ENCODE measurements at regions not wholly inside any gene's neighbourhood (a gene's known extent, or its start where the extent isn't known, plus 50 kb on each side); places are given as distances from the start of the nearest gene placed in this dataset.

DNA sequence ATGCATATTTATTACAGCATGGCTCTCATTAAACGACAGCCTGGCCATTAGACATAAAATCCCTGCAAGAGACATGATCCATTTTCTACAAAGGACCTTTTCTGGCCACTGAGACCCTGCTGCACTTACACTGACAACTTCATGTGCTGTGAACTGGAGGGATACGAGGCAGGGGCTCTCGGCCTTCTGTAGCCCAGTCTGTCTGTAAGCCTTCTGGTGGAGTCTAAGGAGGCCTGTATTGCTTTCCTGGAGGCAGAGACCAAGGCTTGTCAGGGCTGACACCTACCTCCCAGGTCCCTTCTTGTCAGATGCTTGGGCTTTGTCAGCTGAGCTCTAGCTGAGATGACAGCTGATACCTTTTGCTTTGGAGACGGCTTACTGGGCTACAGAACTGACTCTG is 776.9 kb upstream of the ARPP21 start:
- H3K36me3 ChIP-seq (ENCODE audit: low read depth) = no peaks in the 10 kb centered on the region
- H3F3A ChIP-seq (ENCODE audit: insufficient read depth, low read depth) = no peaks in the 10 kb centered on the region
- no peaks in the 10 kb centered on the region for H3K79me2 ChIP-seq (ENCODE audit: low read depth)
- no peaks in the 10 kb centered on the region for H3K27me3 ChIP-seq (ENCODE audit: insufficient read depth, low read depth)
- no peak for TF ChIP-seq CTCF (conservative IDR thresholded peaks at IDR 0.05)
- TF ChIP-seq EZH2 (IDR thresholded peaks at IDR 0.05; ENCODE audit: low read depth) = no peak
- no peak for DNase-seq
- H3K4me1 ChIP-seq (replicated peaks; ENCODE audit: insufficient read depth) = no peaks in the 10 kb centered on the region
- H3K4me2 ChIP-seq = no peak overlapping the region
- no peak overlapping the region for H3K4me3 ChIP-seq
- H3K9me3 ChIP-seq (ENCODE audit: insufficient read depth, low read depth) = no peaks in the 10 kb centered on the region
- H2AFZ ChIP-seq = no peak overlapping the region
- CTCF ChIA-PET = no interaction called here
- intact Hi-C loops (cut with micrococcal nuclease; ENCODE audit: unreplicated experiment) = no loop called here
- POLR2A ChIA-PET (ENCODE audit: unreplicated experiment) = no interaction called here
- BruUV-seq (replicated peaks) = no TSS peak
- no peaks in the 10 kb centered on the region for H3K9me2 ChIP-seq (ENCODE audit: insufficient read depth)
- no peaks in the 10 kb centered on the region for H4K20me1 ChIP-seq (ENCODE audit: insufficient read depth)
- no peak overlapping the region for H3K27ac ChIP-seq

GRCh38 chr3:34863485-34863884 is 775.8 kb upstream of the ARPP21 start:
- H3K9me3 ChIP-seq (ENCODE audit: insufficient read depth, low read depth) = no peaks in the 10 kb centered on the region
- no peaks in the 10 kb centered on the region for H4K20me1 ChIP-seq (ENCODE audit: insufficient read depth)
- no peak overlapping the region for H3K4me3 ChIP-seq
- ChIA-PET POLR2A (ENCODE audit: unreplicated experiment) (no interaction called here), CTCF (no interaction called here)
- no peak overlapping the region for H3K27ac ChIP-seq
- no peak overlapping the region for H3K4me2 ChIP-seq
- no peaks in the 10 kb centered on the region for H3K9me2 ChIP-seq (ENCODE audit: insufficient read depth)
- no peak for DNase-seq
- intact Hi-C loops (cut with micrococcal nuclease; ENCODE audit: unreplicated experiment) = no loop called here
- H3K27me3 ChIP-seq (ENCODE audit: insufficient read depth, low read depth) = no peaks in the 10 kb centered on the region
- H2AFZ ChIP-seq = no peak overlapping the region
- no peaks in the 10 kb centered on the region for H3K79me2 ChIP-seq (ENCODE audit: low read depth)
- no TSS peak for BruUV-seq (replicated peaks)
- H3F3A ChIP-seq (ENCODE audit: insufficient read depth, low read depth) = no peaks in the 10 kb centered on the region
- H3K4me1 ChIP-seq (replicated peaks; ENCODE audit: insufficient read depth) = no peaks in the 10 kb centered on the region
- TF ChIP-seq EZH2 (IDR thresholded peaks at IDR 0.05; ENCODE audit: low read depth) (no peak), CTCF (conservative IDR thresholded peaks at IDR 0.05) (no peak)
- H3K36me3 ChIP-seq (ENCODE audit: low read depth) = no peaks in the 10 kb centered on the region

GRCh38 chr3:34864011-34864410 is 775.3 kb upstream of the ARPP21 start:
- no peaks in the 10 kb centered on the region for H3K27me3 ChIP-seq (ENCODE audit: insufficient read depth, low read depth)
- H3F3A ChIP-seq (ENCODE audit: insufficient read depth, low read depth) = no peaks in the 10 kb centered on the region
- CTCF ChIA-PET = no interaction called here
- intact Hi-C loops (cut with micrococcal nuclease; ENCODE audit: unreplicated experiment) = no loop called here
- H3K9me3 ChIP-seq (ENCODE audit: insufficient read depth, low read depth) = no peaks in the 10 kb centered on the region
- no peak for DNase-seq
- H3K4me1 ChIP-seq (replicated peaks; ENCODE audit: insufficient read depth) = no peaks in the 10 kb centered on the region
- no peaks in the 10 kb centered on the region for H3K9me2 ChIP-seq (ENCODE audit: insufficient read depth)
- no peak overlapping the region for H2AFZ ChIP-seq
- no peaks in the 10 kb centered on the region for H4K20me1 ChIP-seq (ENCODE audit: insufficient read depth)
- H3K79me2 ChIP-seq (ENCODE audit: low read depth) = no peaks in the 10 kb centered on the region
- no peak overlapping the region for H3K4me3 ChIP-seq
- no peak overlapping the region for H3K4me2 ChIP-seq
- no peaks in the 10 kb centered on the region for H3K36me3 ChIP-seq (ENCODE audit: low read depth)
- POLR2A ChIA-PET (ENCODE audit: unreplicated experiment) = no interaction called here
- no TSS peak for BruUV-seq (replicated peaks)
- H3K27ac ChIP-seq = no peak overlapping the region
- TF ChIP-seq EZH2 (IDR thresholded peaks at IDR 0.05; ENCODE audit: low read depth) = no peak
- TF ChIP-seq CTCF (conservative IDR thresholded peaks at IDR 0.05) = no peak
